ENCODE measurements at regions not wholly inside any gene's neighbourhood (a gene's known extent, or its start where the extent isn't known, plus 50 kb on each side); places are given as distances from the start of the nearest gene placed in this dataset.
"Not testable (repeated sequence)": the region's sequence is repeated elsewhere in the genome, so short reads cannot be mapped to it uniquely, and the experiment has no call there.

DNA sequence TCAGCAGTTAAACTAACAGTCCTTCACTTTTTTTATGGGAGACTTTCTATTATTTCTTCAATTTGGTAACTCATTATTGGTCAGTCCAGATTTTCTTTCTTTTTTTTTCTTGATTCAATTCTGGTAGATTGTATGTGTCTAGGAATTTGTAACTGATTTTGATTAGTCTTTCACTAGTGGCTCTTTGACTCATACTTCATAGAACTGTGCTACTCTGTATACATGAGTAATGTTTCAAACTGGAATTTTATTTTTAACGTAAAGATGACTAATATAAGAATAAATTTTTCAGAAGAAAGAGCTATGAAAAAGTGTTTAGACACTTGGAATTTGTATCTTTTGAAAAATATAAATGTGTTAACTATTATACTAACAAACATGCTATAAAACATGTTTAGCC is 813.0 kb downstream of the TRAM1L1 start:
- DNase-seq: no peak

DNA sequence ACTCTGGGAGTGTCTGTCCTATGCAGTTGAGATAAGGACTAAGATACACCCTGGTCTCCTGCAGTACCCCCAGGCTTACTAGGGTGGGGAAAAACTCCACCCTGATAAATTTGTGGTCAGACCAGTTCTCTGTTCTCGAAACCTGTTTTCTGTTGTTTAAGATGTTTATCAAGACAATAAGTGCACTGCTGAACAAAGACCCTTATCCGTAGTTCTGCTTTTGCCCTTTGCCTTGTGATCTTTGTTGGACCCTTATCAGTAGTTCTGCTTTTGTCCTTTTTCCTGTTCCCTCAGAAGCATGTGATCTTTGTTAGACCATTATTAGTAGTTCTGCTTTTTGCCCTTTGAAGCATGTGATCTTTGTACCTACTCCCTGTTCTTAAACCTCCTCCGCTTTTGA is 824.4 kb downstream of the TRAM1L1 start:
- not testable (repeated sequence) for DNase-seq

GRCh38 chr4:116244771-116245170 is 840.6 kb downstream of the TRAM1L1 start:
- no peak for DNase-seq

DNA sequence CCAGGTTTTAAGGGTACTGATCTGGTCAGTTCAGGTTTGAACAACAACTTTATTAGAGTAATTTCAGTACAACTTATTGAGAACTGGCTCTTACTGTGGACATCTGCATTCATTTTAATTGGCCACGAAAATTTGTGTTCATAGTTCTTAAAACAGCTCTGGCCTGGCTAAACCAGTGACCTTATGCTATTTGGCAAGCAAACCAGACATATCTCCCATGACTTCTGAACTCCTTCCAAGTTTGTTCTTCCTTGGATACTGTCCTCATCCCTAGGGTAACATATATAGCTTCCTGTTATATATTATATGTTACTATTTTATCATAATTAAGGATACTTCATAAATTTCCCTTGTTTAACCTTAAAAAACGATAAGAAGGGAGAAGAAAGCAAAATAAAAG is 841.9 kb downstream of the TRAM1L1 start:
- DNase-seq: no peak

- no peak for DNase-seq
Measured at GRCh38 chr4:116233971-116234370, 851.4 kb downstream of the TRAM1L1 start.

- not testable (repeated sequence) for DNase-seq
Measured at GRCh38 chr4:116231999-116232398, 853.4 kb downstream of the TRAM1L1 start.

GRCh38 chr4:116229420-116229819 is 856.0 kb downstream of the TRAM1L1 start:
- DNase-seq: no peak

GRCh38 chr4:116223040-116223732 is 862.2 kb downstream of the TRAM1L1 start:
- no peak for DNase-seq

- DNase-seq: no peak
Measured at GRCh38 chr4:116217781-116218180, 867.6 kb downstream of the TRAM1L1 start.

DNA sequence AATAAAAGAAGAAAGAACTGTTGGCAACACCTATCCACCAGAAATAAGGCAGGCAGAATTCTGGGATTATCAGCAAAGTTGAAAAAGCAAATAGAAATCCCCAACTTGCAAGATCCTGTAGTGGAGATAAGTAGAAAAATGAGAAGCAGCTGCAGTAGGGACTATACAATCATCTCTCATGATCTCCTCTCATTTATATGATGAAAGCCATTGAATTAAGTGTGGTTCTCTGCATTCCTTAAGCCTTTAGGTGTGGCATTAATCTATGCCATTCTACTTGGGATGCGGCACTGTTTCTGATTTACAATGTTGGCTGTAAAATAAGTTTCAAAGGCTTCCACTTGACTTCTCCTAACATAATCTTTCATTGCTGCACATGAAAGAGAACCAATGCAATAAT is 869.8 kb downstream of the TRAM1L1 start:
- DNase-seq: no peak

- no peak for DNase-seq
Measured at GRCh38 chr4:116202524-116202923, 882.9 kb downstream of the TRAM1L1 start.

GRCh38 chr4:116197317-116197809 is 888.0 kb downstream of the TRAM1L1 start:
- DNase-seq: no peak

GRCh38 chr4:116183241-116183640 is 902.1 kb downstream of the TRAM1L1 start:
- DNase-seq: no peak

DNA sequence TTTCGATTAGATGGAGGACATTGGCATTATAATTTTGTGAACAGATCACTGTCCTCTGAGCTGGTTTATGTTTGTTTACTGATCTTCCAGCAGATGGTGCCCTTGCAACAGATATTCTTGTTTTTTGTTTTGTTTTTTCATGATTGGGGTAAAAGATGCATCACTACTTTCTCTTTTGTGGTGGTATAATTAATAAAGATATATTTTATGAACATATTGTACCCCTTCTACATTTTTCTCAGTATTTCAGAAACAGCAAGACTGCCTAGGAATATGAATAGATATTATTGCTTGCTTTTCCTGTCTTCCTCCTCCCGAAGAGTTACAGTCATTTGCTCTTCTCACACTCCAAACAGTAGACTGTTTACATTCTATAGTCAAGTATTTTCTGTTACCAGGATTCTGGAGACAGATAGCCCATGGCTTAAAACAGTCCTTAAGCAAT is 905.2 kb downstream of the TRAM1L1 start:
- no peak for DNase-seq

DNA sequence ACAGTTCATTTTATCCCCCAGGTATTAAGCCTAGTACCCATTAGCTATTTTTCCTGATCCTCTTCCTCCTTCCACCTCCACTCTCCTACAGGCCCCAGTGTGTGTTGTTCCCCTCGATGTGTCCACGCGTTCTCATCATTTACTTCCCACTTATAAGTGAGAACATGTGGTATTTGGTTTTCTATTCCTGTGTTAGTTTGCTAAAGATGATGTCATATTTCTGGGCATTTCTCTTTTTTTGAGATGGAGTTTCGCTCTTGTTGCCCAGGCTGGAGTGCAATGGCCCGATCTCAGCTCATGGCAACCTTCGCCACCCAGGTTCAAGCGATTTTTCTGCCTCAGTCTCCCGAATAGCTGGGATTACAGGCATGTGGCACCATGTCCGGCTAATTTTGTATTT is 934.0 kb downstream of the TRAM1L1 start:
- not testable (repeated sequence) for DNase-seq

- no peak for DNase-seq
Measured at GRCh38 chr4:116150152-116150551, 935.2 kb downstream of the TRAM1L1 start.

DNA sequence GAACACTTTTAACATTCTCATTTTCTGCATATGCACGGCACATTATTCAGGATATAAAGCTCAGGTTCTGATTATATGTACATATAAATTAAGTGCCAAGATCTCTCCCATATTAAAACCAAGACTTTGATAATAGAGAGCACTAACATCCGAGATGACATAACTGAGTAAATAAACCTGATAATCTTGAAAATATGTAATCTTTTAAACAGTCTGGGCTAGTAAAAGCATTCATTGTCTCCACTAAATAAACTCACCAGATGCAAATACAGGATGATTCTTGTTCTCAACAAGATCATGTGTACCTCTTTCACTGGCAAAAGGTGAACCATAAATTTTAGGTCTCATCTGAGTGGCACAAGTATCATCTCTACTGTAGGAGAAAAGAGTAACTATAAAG is 942.2 kb downstream of the TRAM1L1 start:
- no peak for DNase-seq

GRCh38 chr4:116132946-116133345 is 952.4 kb downstream of the TRAM1L1 start:
- no peak for DNase-seq

DNA sequence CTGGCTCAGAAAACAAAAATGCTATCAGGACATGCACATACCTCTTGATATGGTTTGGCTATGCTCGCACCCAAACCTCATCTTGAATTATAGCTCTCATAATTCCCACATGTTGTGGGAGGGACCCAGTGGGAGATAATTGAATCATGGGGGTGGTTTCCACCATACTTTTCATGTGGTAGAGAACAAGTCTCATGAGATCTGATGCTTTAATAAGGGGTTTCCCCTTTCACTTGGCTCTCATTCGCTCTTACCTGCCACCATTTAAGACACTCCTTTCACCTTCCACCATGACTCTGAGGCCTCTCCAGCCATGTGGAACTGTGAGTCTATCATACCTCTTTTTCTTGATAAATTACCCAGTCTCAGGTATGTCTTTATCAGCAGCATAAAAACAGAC is 958.6 kb downstream of the TRAM1L1 start:
- no peak for DNase-seq

DNA sequence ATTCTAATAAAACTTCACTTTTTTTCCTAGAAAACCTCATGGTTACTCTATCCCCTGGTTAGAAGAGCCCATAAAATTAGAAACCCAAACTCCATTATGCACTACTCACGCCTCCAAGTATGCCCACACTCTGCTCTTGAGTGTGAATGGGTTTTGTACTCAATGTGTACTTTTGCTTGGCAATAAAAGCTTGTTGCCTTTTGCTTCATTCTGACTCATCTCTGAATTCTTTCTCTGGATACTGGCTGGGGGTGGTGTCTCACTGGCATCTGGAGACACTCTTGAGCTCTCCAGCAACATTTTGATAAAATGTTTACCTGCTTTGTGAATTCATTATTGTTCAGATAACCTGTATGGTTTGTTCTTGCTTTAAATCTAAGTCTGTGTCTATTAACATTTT is 963.3 kb downstream of the TRAM1L1 start:
- DNase-seq: no peak

DNA sequence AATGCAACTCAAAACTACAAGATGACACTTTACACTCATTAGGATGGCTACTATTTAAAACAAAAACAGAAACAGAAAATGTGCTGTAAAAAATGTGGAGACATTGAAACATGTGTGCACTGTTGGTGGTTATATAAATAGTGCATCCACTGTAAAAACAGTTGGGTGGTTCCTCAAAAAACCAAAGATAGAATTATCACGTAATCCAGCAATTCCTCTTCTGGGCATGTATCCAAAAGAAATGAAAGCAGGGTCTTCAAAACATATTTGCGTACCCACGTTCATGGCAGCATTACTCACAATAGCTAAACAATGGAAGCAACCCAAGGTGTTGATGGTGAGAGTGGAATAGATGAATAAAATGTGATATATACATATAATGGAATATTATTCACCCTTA is 967.2 kb downstream of the TRAM1L1 start:
- DNase-seq: no peak

GRCh38 chr4:116112861-116113260 is 972.5 kb downstream of the TRAM1L1 start:
- DNase-seq: not testable (repeated sequence)

GRCh38 chr4:116110713-116111112 is 974.7 kb downstream of the TRAM1L1 start:
- no peak for DNase-seq

- DNase-seq: no peak
Measured at GRCh38 chr4:116108606-116109005, 976.8 kb downstream of the TRAM1L1 start.

DNA sequence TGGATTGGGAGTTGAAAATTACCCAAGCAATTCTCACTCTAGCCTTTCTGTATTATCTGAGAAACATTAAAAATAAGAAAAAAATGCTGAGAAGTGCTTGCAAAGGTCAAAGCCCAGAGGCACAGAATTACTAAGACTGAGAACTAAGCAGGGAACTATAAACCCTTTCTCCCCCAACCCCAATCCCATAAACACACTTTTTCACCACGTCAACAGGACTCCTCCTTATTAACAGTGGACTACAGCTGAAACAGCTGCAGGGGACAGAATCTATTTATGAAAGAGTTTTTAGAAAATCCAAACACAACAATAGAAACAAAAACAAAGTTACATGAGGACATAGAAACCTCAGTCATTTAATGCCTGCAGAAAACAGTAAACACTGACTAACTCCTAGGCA is 984.1 kb downstream of the TRAM1L1 start:
- no peak for DNase-seq

Data from activated CD4-positive, alpha-beta T cell treated with anti-CD3 and anti-CD28 coated beads for 4 hours (primary cell).